GM19397 (cell line): ENCODE measurements at regions not wholly inside any gene's neighbourhood (a gene's known extent, or its start where the extent isn't known, plus 50 kb on each side); places are given as distances from the start of the nearest gene placed in this dataset.

Source experiments
- ATAC-seq: cut with Tn5 transposase; IDR thresholded peaks from one replicate; pipeline ENCODE4 v1.9.1; 2021; ENCODE audit warnings: mild to moderate bottlenecking, moderate library complexity; ENCODE audit not compliant: unreplicated experiment

- ATAC-seq = no peak
Measured at GRCh38 chr13:89279374-89279773, 1608.2 kb downstream of the SLITRK5 start.

- no peak for ATAC-seq
Measured at GRCh38 chr13:89281331-89281730, 1610.2 kb downstream of the SLITRK5 start.

- no peak for ATAC-seq
Measured at GRCh38 chr13:89282241-89282640, 1611.1 kb downstream of the SLITRK5 start.

GRCh38 chr13:89287381-89287780 is 1616.2 kb downstream of the SLITRK5 start:
- ATAC-seq = no peak

- ATAC-seq = no peak
Measured at GRCh38 chr13:89294115-89294867, 1623.1 kb downstream of the SLITRK5 start.

- no peak for ATAC-seq
Measured at GRCh38 chr13:89307278-89307677, 1636.1 kb downstream of the SLITRK5 start.

GRCh38 chr13:89310943-89311672 is 1639.9 kb downstream of the SLITRK5 start:
- no peak for ATAC-seq

GRCh38 chr13:89315287-89315686 is 1644.1 kb downstream of the SLITRK5 start:
- ATAC-seq = no peak

GRCh38 chr13:89322466-89322865 is 1651.3 kb downstream of the SLITRK5 start:
- ATAC-seq = no peak

GRCh38 chr13:89324582-89324981 is 1653.4 kb downstream of the SLITRK5 start:
- no peak for ATAC-seq

- no peak for ATAC-seq
Measured at GRCh38 chr13:89343165-89343564, 1672.0 kb downstream of the SLITRK5 start.

GRCh38 chr13:89352384-89352783 is 1681.2 kb downstream of the SLITRK5 start:
- ATAC-seq = no peak

GRCh38 chr13:89361909-89362308 is 1690.7 kb downstream of the SLITRK5 start:
- no peak for ATAC-seq

GRCh38 chr13:89363144-89363543 is 1692.0 kb downstream of the SLITRK5 start:
- ATAC-seq = no peak

- ATAC-seq = no peak
Measured at GRCh38 chr13:89372193-89372592, 1701.0 kb downstream of the SLITRK5 start.

- no peak for ATAC-seq
Measured at GRCh38 chr13:89375839-89376238, 1704.7 kb downstream of the SLITRK5 start.

- peak; percentile 86 for ATAC-seq
Measured at GRCh38 chr13:89380101-89380500, 1708.9 kb downstream of the SLITRK5 start.

- no peak for ATAC-seq
Measured at GRCh38 chr13:89382981-89383380, 1711.8 kb downstream of the SLITRK5 start.

GRCh38 chr13:89383891-89384290 is 1712.7 kb downstream of the SLITRK5 start:
- ATAC-seq = no peak

- ATAC-seq = no peak
Measured at GRCh38 chr13:89393758-89394304, 1722.7 kb downstream of the SLITRK5 start.

GRCh38 chr13:89401264-89401675 is 1730.1 kb downstream of the SLITRK5 start:
- ATAC-seq = no peak

GRCh38 chr13:89402211-89402610 is 1731.0 kb downstream of the SLITRK5 start:
- ATAC-seq = no peak
